GM19438 (cell line): ENCODE measurements at regions not wholly inside any gene's neighbourhood (a gene's known extent, or its start where the extent isn't known, plus 50 kb on each side); places are given as distances from the start of the nearest gene placed in this dataset.
"Not testable (repeated sequence)": the region's sequence is repeated elsewhere in the genome, so short reads cannot be mapped to it uniquely, and the experiment has no call there.

Source experiments
- ATAC-seq: cut with Tn5 transposase; IDR thresholded peaks from one replicate; pipeline ENCODE4 v1.9.1; 2021; ENCODE audit warnings: low read depth; ENCODE audit not compliant: unreplicated experiment

GRCh38 chr11:82225930-82226329, 507.7 kb downstream of the FAM181B start:
- no peak for ATAC-seq

GRCh38 chr11:82225502-82225901, 508.2 kb downstream of the FAM181B start:
- no peak for ATAC-seq

DNA sequence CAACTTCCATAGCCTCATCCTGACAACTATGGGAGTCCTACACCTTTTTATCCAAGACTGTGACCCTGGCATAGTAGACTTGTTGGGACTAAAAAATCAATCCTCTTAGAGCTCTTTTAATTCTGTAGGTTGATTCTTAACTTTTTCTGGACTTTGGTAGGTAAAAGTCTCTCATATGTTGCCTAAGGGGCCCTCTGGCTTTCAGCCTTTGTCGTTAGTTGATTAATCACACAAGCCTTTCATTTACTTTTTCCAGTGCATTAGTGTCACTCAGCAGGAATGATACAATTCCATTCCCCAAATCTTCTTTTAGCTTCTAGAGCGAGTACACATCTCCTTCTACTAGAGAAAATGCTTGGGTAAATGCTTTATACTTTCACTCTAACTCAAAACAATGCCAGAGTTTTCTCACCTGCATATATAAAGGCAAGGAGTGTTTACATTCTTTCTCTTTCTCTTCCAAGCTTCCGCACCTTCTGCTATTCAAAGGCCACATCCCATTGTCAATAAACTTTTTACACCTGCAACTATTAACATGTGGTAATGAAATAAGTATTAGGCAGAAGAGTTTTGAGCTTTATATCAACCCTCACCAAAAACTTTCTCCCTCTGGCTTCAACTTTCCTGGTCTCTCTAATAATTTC, 516.6 kb downstream of the FAM181B start:
- ATAC-seq, result no peak

DNA sequence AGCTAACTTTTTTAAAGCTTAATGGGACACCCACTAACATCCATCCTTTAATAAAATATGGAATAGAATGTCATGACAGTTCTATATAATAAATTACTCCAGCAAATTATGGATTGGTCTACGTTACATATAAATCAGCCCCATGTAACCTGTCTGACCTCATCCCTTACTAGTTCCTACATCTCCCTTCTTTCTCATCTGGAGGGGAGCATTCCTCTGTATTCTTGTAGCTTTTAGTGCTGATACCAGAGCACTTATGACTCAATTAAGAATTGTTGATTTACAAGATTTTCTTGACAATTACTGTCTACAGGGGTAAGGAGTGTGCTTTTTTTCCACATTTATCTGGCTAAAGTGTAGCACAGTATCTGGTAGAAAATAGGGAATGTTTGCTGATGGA, 523.7 kb downstream of the FAM181B start:
- ATAC-seq, result no peak

- no peak for ATAC-seq
Measured at GRCh38 chr11:82195283-82195682, 538.4 kb downstream of the FAM181B start.

DNA sequence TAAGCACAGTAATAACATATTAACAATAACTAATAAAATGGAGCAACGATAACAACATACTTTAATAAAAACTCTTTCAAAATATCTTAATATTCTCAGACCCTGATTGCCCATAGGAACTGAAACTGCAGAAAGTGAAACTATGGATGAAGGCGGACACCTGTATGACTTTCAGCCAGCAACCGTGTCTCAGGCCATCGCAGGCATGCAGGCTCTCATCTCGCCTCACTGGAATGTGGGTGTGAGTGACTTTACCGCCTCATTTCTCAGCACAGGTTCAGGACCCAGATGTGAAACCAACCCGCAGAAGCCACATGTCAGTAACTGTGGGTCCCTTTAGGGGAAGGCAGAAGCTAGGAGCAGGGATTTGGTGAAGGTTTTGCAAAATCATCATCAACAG, 539.1 kb downstream of the FAM181B start:
- no peak for ATAC-seq

- no peak for ATAC-seq
Measured at GRCh38 chr11:82191695-82192094, 542.0 kb downstream of the FAM181B start.

GRCh38 chr11:82185925-82186324, 547.7 kb downstream of the FAM181B start:
- no peak for ATAC-seq

DNA sequence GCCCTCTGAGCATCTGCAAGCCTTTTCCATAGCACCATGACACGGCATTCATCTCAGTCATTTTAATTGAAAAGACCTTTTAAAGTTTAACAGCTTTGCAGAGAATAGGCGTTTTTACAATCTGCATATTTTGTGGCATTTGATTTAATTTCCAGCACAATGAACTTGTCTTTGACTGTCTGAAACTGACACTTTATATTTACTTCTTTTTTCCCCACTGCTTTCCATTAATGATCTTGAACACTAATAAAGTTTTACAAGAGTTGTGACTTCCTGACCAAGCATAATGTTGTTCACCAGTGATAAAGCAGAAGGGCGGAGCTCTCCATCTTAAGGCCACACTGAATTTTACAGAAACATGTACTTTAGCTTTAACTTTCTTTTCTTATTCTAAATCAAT, 548.7 kb downstream of the FAM181B start:
- ATAC-seq, result no peak

GRCh38 chr11:82183346-82183745, 550.3 kb downstream of the FAM181B start:
- no peak for ATAC-seq

DNA sequence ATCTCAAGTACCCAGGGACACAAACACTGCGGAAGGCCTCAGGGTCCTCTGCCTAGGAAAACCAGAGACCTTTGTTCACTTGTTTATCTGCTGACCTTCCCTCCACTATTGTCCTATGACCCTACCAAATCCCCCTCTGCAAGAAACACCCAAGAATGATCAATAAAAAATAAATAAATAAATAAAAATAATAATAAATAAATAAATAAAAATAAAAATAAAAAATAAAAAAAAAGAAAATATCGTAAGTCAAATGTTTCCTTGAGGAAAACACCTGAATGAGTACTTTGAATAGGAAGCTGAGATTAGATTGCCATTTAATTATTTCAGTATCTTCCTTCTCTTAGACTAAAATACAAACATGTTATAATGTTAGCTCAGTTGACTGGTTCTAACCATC, 551.0 kb downstream of the FAM181B start:
- ATAC-seq, result not testable (repeated sequence)

GRCh38 chr11:82181796-82182195, 551.9 kb downstream of the FAM181B start:
- not testable (repeated sequence) for ATAC-seq

- ATAC-seq, result no peak
Measured at GRCh38 chr11:82176945-82177344, 556.7 kb downstream of the FAM181B start.

- ATAC-seq, result no peak
Measured at GRCh38 chr11:82176365-82176764, 557.3 kb downstream of the FAM181B start.

- no peak for ATAC-seq
Measured at GRCh38 chr11:82174610-82175009, 559.1 kb downstream of the FAM181B start.

DNA sequence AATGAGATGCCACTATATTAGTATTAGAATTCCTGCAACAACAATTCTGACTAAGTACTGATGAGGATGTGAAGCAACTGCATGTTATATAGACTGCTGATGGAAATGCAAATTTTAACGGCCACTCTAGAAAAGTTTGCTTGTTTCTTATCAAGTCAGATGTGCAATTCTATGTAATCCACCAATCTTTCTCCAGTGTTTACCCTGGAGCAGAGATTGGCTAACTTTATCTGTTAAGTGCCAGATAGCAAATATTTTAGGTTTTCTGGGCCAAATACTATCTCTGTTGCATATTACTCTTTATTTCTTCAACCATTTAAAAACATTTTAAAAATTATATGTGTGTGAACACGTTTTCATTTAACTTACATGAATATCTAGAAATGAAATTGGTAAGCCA, 586.9 kb downstream of the FAM181B start:
- ATAC-seq, result no peak

GRCh38 chr11:82118946-82119345, 614.7 kb downstream of the FAM181B start:
- ATAC-seq, result no peak

DNA sequence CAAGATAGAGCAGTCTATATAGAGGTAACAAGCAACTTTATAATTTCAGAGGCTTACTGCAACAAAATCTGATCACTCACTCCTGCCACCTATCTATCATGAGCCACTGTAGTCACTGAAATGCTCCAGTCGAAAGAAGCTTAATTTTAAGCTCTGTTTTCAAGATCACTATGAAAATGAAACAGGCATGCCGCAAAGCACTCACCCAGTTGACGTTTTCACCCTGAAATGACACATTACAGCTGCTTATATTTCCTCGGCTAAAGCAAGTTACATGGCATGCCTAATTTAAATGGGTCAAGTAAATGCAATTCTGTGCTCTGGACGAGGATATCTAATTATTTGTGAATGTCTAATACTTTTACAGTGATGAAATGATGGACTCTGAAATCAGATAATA, 616.3 kb downstream of the FAM181B start:
- no peak for ATAC-seq

- ATAC-seq, result no peak
Measured at GRCh38 chr11:82105331-82105998, 628.2 kb downstream of the FAM181B start.

DNA sequence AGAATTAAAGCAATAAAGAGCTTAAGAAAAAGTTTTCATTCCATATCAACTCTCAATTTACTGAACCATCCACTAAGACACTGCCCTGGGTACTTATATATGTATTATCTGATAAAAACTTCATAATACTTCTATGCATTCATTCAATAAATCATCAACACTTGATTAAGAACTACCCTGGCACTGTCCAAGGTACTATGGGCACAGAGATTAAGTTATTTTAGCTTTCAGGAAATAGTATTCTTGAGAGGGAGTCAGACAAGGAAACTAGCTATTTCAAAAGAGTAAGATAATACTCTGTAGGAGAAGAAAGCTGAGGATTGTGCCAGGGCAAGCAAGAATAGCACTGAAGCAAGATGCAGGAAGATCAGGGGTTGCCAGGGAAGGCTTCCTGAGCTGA, 640.8 kb downstream of the FAM181B start:
- no peak for ATAC-seq

DNA sequence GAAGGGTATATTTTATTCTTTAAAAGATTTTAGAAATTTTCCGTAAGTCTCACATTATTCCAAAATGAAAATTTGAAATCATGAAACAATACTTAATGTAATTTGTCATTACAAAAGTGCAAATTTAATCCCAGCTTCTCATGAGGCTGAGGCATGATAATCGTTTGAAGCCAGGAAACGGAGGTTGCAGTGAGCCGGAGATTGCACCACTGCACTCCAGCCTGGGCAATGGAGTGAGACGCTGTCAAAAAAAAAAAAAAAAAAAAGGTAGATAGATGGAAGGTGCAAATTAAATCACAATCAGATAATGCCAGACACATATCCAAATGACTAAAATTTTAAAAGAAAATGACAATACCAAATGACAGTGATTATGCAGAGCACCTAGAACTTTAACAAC, 644.2 kb downstream of the FAM181B start:
- no peak for ATAC-seq

- ATAC-seq, result no peak
Measured at GRCh38 chr11:82085493-82085892, 648.2 kb downstream of the FAM181B start.
